Dendritic cell treated with granulocyte-macrophage colony-stimulating factor and Interleukin-4, amounts not matched to agents 40 ng/mL and 50 ng/mL, for 4 days (primary cell): ENCODE measurements at regions not wholly inside any gene's neighbourhood (a gene's known extent, or its start where the extent isn't known, plus 50 kb on each side); places are given as distances from the start of the nearest gene placed in this dataset.

Source experiments
- H3K27ac Mint-ChIP-seq: one replicate; pipeline ENCODE4 v1.8.0; 2022; ENCODE audit warnings: mild to moderate bottlenecking, mixed read lengths
- H3K27me3 Mint-ChIP-seq: one replicate; pipeline ENCODE4 v1.8.0; 2022; ENCODE audit warnings: mild to moderate bottlenecking, mixed read lengths
- H3K36me3 Mint-ChIP-seq: one replicate; pipeline ENCODE4 v1.8.0; 2022; ENCODE audit warnings: low read depth, mixed read lengths
- H3K4me1 Mint-ChIP-seq: one replicate; pipeline ENCODE4 v1.8.0; 2022; ENCODE audit warnings: low read depth, mixed read lengths
- H3K4me3 Mint-ChIP-seq: one replicate; pipeline ENCODE4 v1.8.0; 2022; ENCODE audit warnings: mild to moderate bottlenecking, moderate library complexity, mixed read lengths
- H3K9me3 Mint-ChIP-seq: one replicate; pipeline ENCODE4 v1.8.0; 2022; ENCODE audit warnings: mixed read lengths
- intact Hi-C: fragments of 100-400 bp; cut with micrococcal nuclease; formaldehyde crosslinking; loops from one replicate; pipeline ENCODE4 v1.15.0; 2022

GRCh38 chr13:71068041-71068440 lies 799.0 kb downstream of the DACH1 start:
- H3K9me3 Mint-ChIP-seq: peaks cover 46% of the 10 kb centered on the region
- H3K4me1 Mint-ChIP-seq: no peaks in the 10 kb centered on the region
- no peak overlapping the region for H3K27ac Mint-ChIP-seq
- no peak overlapping the region for H3K4me3 Mint-ChIP-seq
- intact Hi-C loops: no loop called here
- no peaks in the 10 kb centered on the region for H3K36me3 Mint-ChIP-seq
- H3K27me3 Mint-ChIP-seq: no peaks in the 10 kb centered on the region

GRCh38 chr13:71067165-71067815 lies 799.7 kb downstream of the DACH1 start:
- H3K27ac Mint-ChIP-seq: no peak overlapping the region
- H3K4me3 Mint-ChIP-seq: no peak overlapping the region
- intact Hi-C loops: no loop called here
- no peaks in the 10 kb centered on the region for H3K36me3 Mint-ChIP-seq
- H3K27me3 Mint-ChIP-seq: no peaks in the 10 kb centered on the region
- peaks cover 53% of the 10 kb centered on the region for H3K9me3 Mint-ChIP-seq
- no peaks in the 10 kb centered on the region for H3K4me1 Mint-ChIP-seq

GRCh38 chr13:71056581-71056980 lies 810.4 kb downstream of the DACH1 start:
- Mint-ChIP-seq H3K4me3 (no peak overlapping the region), H3K27ac (no peak overlapping the region), H3K27me3 (no peaks in the 10 kb centered on the region), H3K36me3 (no peaks in the 10 kb centered on the region), H3K4me1 (no peaks in the 10 kb centered on the region), H3K9me3 (peaks cover 37% of the 10 kb centered on the region)
- intact Hi-C loops: no loop called here

GRCh38 chr13:71055644-71056043 lies 811.4 kb downstream of the DACH1 start:
- Mint-ChIP-seq H3K4me3 (no peak overlapping the region), H3K36me3 (no peaks in the 10 kb centered on the region), H3K9me3 (peaks cover 27% of the 10 kb centered on the region), H3K27ac (no peak overlapping the region), H3K4me1 (no peaks in the 10 kb centered on the region), H3K27me3 (no peaks in the 10 kb centered on the region)
- intact Hi-C loops: no loop called here

GRCh38 chr13:71055047-71055446 lies 812.0 kb downstream of the DACH1 start:
- no peaks in the 10 kb centered on the region for H3K27me3 Mint-ChIP-seq
- peaks cover 26% of the 10 kb centered on the region for H3K9me3 Mint-ChIP-seq
- H3K4me1 Mint-ChIP-seq: no peaks in the 10 kb centered on the region
- no peaks in the 10 kb centered on the region for H3K36me3 Mint-ChIP-seq
- H3K4me3 Mint-ChIP-seq: no peak overlapping the region
- intact Hi-C loops: no loop called here
- no peak overlapping the region for H3K27ac Mint-ChIP-seq

- H3K27ac Mint-ChIP-seq: no peak overlapping the region
- H3K4me1 Mint-ChIP-seq: no peaks in the 10 kb centered on the region
- no peak overlapping the region for H3K4me3 Mint-ChIP-seq
- H3K36me3 Mint-ChIP-seq: no peaks in the 10 kb centered on the region
- H3K9me3 Mint-ChIP-seq: peaks cover 26% of the 10 kb centered on the region
- no peaks in the 10 kb centered on the region for H3K27me3 Mint-ChIP-seq
- intact Hi-C loops: no loop called here
These were observed 812.6 kb downstream of the DACH1 start for GRCh38 chr13:71054358-71054757.

- H3K9me3 Mint-ChIP-seq: peaks cover 34% of the 10 kb centered on the region
- H3K4me3 Mint-ChIP-seq: no peak overlapping the region
- intact Hi-C loops: no loop called here
- H3K4me1 Mint-ChIP-seq: no peaks in the 10 kb centered on the region
- H3K27ac Mint-ChIP-seq: no peak overlapping the region
- no peaks in the 10 kb centered on the region for H3K27me3 Mint-ChIP-seq
- H3K36me3 Mint-ChIP-seq: no peaks in the 10 kb centered on the region
These were observed 815.4 kb downstream of the DACH1 start for GRCh38 chr13:71051573-71051972.

- Mint-ChIP-seq H3K27me3 (no peaks in the 10 kb centered on the region), H3K36me3 (no peaks in the 10 kb centered on the region), H3K9me3 (peaks cover 10% of the 10 kb centered on the region), H3K27ac (no peak overlapping the region), H3K4me3 (no peak overlapping the region), H3K4me1 (no peaks in the 10 kb centered on the region)
- intact Hi-C loops: no loop called here
These were observed 820.5 kb downstream of the DACH1 start for GRCh38 chr13:71046360-71047079.

GRCh38 chr13:71045101-71045500 lies 821.9 kb downstream of the DACH1 start:
- intact Hi-C loops: no loop called here
- H3K27me3 Mint-ChIP-seq: no peaks in the 10 kb centered on the region
- H3K9me3 Mint-ChIP-seq: peaks cover 10% of the 10 kb centered on the region
- H3K4me1 Mint-ChIP-seq: no peaks in the 10 kb centered on the region
- H3K36me3 Mint-ChIP-seq: no peaks in the 10 kb centered on the region
- no peak overlapping the region for H3K4me3 Mint-ChIP-seq
- no peak overlapping the region for H3K27ac Mint-ChIP-seq

GRCh38 chr13:71039440-71039839 lies 827.6 kb downstream of the DACH1 start:
- Mint-ChIP-seq H3K27ac (no peak overlapping the region), H3K4me3 (no peak overlapping the region)

GRCh38 chr13:71034018-71034417 lies 833.0 kb downstream of the DACH1 start:
- no peaks in the 10 kb centered on the region for H3K36me3 Mint-ChIP-seq
- H3K9me3 Mint-ChIP-seq: peaks cover 41% of the 10 kb centered on the region
- H3K4me1 Mint-ChIP-seq: no peaks in the 10 kb centered on the region
- no peak overlapping the region for H3K4me3 Mint-ChIP-seq
- no peaks in the 10 kb centered on the region for H3K27me3 Mint-ChIP-seq
- H3K27ac Mint-ChIP-seq: no peak overlapping the region
- intact Hi-C loops: no loop called here

More at GRCh38 chr13:71039440-71039839, 827.6 kb downstream of the DACH1 start:
- no peaks in the 10 kb centered on the region for H3K36me3 Mint-ChIP-seq
- intact Hi-C loops: no loop called here
- no peaks in the 10 kb centered on the region for H3K4me1 Mint-ChIP-seq
- peaks cover 10% of the 10 kb centered on the region for H3K9me3 Mint-ChIP-seq
- H3K27me3 Mint-ChIP-seq: no peaks in the 10 kb centered on the region

GRCh38 chr13:71033026-71033425 lies 834.0 kb downstream of the DACH1 start:
- Mint-ChIP-seq H3K27ac (no peak overlapping the region), H3K27me3 (no peaks in the 10 kb centered on the region), H3K36me3 (no peaks in the 10 kb centered on the region), H3K9me3 (peaks cover 49% of the 10 kb centered on the region), H3K4me1 (no peaks in the 10 kb centered on the region), H3K4me3 (no peak overlapping the region)
- intact Hi-C loops: no loop called here

- H3K9me3 Mint-ChIP-seq: peaks cover 62% of the 10 kb centered on the region
- intact Hi-C loops: no loop called here
- H3K27me3 Mint-ChIP-seq: no peaks in the 10 kb centered on the region
- H3K36me3 Mint-ChIP-seq: no peaks in the 10 kb centered on the region
- no peak overlapping the region for H3K4me3 Mint-ChIP-seq
- H3K27ac Mint-ChIP-seq: no peak overlapping the region
- H3K4me1 Mint-ChIP-seq: no peaks in the 10 kb centered on the region
These were observed 836.2 kb downstream of the DACH1 start for GRCh38 chr13:71030784-71031183.

GRCh38 chr13:71028884-71029283 lies 838.1 kb downstream of the DACH1 start:
- no peak overlapping the region for H3K27ac Mint-ChIP-seq
- intact Hi-C loops: no loop called here
- no peaks in the 10 kb centered on the region for H3K4me1 Mint-ChIP-seq
- H3K4me3 Mint-ChIP-seq: no peak overlapping the region
- no peaks in the 10 kb centered on the region for H3K27me3 Mint-ChIP-seq
- H3K9me3 Mint-ChIP-seq: peaks cover 63% of the 10 kb centered on the region
- H3K36me3 Mint-ChIP-seq: no peaks in the 10 kb centered on the region
